ENCODE measurements at regions not wholly inside any gene's neighbourhood (a gene's known extent, or its start where the extent isn't known, plus 50 kb on each side); places are given as distances from the start of the nearest gene placed in this dataset.

- no peak for DNase-seq (ENCODE audit: low read depth)
These were observed 694.3 kb upstream of the SGCG start for GRCh38 chr13:22486490-22486889.

DNA sequence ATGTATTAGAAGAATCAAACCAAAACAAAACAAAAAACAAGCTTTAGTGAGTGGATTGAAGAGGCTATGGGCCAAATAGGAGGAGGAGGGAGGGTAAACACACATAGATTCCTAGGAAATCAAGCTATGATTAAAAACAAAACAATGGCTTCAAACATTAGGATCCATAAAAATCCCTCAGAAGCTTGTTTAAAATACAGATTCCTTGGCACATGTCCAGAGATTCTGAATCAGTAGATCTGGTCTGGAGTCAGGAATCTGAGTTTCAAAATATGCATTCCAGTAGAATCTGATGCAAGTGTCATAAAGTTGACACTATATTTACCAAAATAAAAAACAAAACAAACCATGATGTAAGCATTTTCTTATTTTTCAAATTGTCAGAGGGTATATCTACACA is 692.8 kb upstream of the SGCG start:
- DNase-seq (ENCODE audit: low read depth) = no peak

GRCh38 chr13:22489771-22490170 is 691.0 kb upstream of the SGCG start:
- no peak for DNase-seq (ENCODE audit: low read depth)

DNA sequence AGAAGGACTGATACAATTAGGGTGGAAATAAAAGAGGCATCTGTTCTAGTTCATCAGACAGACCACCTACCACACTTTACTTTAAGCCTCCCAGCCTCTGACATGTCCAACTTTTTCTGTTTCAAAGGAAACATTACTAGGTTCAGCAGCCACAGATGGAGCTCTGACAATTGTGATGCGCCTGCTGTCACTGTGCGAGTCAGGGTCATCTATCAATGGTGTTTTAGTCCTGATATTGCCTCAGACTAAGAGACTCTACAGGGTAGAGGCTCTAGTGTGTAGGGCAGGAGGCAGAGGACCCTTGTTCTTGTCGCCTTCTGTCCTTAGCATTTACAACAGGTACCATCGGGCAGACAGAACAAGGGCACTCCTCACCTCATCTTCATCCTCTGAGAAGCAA is 685.0 kb upstream of the SGCG start:
- no peak for DNase-seq (ENCODE audit: low read depth)

DNA sequence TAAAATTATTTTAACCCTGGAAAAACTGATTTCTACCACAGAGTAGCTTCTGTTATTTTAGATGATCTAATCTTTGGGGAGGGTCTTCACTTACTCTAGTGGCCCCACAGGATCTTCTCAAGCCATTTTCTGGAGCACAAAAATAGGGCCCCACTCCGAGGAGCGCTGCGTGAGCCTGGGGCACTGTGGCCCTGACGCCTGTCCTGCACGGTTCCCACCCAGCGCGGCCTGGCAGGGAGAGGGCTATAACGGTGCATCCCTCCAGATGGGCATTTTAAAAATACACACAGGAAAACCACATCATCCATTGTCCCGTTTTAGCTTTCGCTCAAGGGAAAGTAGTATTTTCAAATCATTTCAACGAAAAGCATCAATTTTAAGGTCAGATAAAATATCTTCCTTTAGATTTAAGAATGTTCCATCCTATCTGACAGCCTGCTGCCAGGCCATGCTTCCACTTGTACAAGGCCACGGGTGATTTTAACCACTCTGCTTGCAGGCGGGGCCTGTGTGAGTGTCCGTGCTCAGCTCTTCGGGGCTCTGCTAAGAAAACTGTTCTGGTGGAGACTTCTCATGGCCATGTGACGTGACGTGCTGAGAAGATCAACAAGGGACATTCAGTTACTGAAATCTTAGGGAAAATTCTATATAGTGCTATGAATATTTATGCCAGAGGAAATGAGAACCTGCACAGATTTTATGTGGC is 683.8 kb upstream of the SGCG start:
- no peak for DNase-seq (ENCODE audit: low read depth)

DNA sequence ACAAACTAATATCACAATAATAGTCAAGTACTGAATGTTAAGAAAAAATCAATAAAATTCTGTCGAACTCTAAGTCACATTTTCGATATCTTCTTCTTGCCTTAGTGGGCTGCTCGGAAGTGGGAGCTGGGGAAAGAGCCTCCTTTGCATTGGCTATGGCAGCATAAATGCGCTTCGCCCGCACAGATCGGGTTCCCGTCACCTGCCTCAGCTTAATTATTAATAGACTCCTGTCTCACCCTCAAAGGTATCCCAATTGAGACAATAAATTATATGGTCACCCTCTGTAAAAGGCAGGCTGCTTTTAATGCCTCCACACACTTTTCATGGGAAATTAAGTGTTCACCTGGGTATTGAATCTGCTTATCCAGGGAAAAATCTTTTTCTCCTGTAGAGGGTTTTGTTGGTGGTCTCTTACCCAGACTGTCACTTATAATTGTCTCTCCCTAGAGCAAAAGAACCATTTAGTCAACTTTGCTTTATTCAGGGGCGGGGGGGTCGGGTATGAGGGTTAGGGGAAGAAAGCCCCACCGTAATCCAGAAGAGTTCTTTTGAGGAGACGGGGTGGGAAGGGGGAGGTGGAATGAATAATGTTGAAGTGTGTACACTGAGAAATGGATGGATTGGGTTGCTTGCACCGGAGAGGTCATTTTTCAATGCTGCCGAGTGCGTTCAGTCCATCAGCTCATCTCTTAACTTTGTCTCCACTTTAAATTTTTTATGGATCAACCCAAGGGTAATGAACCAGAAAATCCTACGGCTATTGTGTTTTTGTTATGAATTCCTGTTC is 682.6 kb upstream of the SGCG start:
- DNase-seq (ENCODE audit: low read depth) = no peak

DNA sequence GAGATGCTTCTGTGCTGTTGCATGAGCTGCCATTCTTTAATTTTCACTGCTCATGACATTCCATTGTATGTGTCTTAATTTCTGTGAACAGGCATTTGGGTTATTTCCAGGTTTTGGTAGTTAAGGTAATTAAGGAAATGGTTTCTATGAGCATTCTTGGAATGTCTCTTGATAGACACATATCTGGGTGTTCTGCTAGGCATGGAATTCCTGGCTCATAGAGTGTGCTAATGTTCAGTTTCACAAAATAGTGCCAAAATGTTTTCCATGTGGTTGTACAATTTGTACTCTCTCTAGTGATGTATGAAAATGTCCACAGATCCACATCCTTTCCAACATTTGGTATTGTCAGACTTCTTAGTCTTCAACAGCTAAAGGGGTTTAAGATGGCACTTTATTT is 680.9 kb upstream of the SGCG start:
- DNase-seq (ENCODE audit: low read depth) = no peak

DNA sequence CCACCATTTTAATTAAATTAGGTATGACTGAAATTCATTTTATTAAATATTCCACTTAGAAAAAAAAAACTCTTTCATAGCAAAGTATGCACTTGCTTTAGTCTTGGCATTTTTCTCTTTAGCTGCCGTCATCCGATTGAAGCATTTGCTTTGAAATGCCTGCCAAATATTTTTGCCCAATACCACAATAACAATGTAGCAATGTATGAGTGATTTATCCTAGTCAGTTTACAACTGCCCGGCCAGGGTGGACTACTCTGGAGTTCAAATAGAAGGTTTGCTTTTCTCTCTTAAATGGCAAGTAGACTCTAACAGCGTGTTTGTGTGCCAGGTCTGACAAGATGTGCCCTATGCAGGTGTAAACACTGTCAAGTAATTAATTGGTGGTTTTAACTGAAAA is 675.3 kb upstream of the SGCG start:
- DNase-seq (ENCODE audit: low read depth) = no peak

- no peak for DNase-seq (ENCODE audit: low read depth)
These were observed 674.6 kb upstream of the SGCG start for GRCh38 chr13:22506096-22506691.

DNA sequence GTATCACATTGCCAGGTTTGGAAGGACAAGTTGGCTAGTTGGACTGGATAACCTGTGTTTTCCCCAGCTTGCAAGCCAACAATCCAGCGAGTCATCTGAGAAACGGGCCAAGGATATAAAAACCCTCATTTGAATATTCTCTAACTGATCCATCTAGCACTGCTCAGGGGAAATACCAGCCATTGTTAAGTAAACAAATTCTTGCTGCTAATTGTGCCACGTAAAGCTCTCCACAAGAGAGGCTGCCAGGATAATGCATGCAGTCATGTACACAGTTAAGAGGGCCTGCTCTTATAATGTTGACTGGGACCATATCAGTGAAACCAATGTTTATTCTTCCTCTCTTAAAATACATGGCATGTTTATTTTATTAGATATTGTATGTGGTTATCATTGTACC is 663.2 kb upstream of the SGCG start:
- no peak for DNase-seq (ENCODE audit: low read depth)

GRCh38 chr13:22536851-22537250 is 643.9 kb upstream of the SGCG start:
- DNase-seq (ENCODE audit: low read depth) = no peak

DNA sequence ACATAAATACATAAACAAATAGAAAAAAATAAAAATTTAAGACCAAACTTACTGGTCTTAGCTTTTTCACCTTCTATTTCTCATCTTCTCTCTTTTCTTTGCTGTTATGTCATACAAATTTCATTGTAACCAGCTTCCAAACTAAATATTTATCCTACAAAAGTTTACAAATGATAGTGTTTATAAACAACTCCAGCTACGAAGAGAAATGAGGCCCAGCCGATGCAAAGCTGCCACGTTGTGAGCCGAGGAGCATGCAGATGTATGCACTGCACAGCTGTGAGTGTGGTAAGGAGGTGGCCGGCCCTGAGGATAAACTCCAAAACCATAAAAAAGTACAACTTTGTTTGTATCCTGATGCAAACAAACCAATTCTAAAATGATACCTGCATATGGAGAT is 642.4 kb upstream of the SGCG start:
- DNase-seq (ENCODE audit: low read depth) = no peak

DNA sequence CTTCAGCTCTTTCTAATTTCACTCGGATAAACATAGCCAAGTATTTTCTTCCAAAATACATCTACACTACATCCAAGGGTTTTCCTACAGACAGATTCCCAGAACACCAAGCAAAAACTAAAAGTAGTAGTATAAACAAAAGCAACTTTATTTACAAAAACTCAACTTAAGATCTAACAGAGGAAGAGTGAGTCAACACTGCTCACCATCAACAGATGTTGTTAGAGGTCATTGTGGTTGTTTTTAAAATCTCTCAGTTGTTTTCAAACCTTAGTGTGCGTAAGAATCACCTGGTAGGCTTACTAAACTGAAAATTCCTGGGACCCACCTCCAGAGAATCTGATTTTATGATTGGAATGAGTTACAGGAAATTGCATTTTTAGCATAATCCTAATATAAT is 631.7 kb upstream of the SGCG start:
- no peak for DNase-seq (ENCODE audit: low read depth)

DNA sequence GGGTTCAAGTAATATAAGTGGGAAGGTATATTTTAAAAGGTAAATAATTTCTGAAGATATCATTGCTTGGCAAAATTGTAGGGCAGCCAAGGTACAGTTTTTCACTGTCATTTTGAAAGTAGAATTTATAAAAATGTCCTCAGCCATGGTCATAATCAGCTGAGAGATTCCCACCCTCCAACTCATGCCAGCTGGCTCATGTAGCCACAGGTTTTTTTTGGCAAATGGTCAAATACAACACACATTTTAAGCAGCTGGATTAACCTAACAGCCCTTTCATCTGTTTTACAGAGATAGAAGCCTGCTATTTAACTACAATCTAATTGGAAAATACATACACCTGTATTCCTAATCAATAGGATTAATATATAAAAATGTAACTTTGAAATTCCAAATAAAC is 619.2 kb upstream of the SGCG start:
- DNase-seq (ENCODE audit: low read depth) = no peak

DNA sequence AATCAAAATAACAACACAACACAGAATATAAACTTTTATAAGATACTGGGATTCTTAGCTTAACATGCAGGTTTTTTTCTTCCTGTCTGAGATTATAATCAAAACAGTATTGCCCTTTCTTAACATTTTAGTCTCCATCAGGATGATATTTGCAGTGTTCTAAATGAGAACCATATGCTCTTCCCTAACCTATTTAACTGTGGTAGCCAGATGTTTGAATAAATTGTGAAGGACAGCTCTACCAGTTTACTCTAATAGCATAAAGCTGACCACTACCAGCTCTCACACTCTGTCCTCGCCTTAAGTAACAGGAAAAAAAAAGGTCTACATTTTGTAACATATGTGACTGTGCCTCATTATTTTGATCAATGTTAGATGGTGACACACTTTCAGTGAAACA is 618.7 kb upstream of the SGCG start:
- no peak for DNase-seq (ENCODE audit: low read depth)

GRCh38 chr13:22563272-22563671 is 617.5 kb upstream of the SGCG start:
- DNase-seq (ENCODE audit: low read depth) = no peak

DNA sequence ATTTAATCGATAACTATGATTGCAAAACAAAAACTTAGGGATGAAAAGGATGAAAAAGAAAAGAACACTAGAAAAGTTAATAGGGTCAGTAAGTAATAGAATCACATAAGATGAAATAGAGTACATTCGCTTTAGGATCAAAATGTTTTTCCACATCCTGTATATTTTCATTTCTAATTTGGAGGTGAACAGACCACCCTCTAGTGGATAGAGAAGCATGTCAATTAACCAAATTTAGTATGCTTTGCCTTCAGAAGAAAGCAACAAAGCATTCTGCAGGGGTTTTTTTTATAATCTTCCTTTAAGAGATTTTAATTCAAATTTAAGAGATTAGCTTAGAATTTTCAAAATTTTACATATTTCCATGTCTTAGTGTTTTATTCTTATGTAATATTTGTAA is 611.0 kb upstream of the SGCG start:
- DNase-seq (ENCODE audit: low read depth) = no peak

DNA sequence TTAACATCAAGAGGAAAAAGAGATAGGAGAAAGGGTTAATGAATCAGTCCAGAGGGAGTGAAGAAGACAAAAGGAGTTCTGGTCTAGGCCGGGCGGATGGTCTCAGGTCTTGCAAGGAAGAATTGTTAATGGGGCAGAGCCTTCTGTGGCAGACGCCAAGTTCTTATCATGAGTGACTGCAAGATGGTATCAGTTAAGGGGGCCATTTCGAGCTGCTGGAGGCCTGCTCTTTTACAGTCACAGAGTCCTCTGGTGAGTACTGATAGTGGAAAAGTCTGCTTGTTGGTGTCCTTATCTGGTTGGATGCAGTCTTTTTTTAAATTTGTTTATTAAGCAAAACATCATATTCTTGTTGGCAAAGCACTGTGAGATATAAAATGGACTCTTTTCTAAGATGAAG is 590.9 kb upstream of the SGCG start:
- no peak for DNase-seq (ENCODE audit: low read depth)

GRCh38 chr13:22592515-22592914 is 588.3 kb upstream of the SGCG start:
- DNase-seq (ENCODE audit: low read depth) = no peak

GRCh38 chr13:22594041-22594440 is 586.7 kb upstream of the SGCG start:
- no peak for DNase-seq (ENCODE audit: low read depth)

- no peak for DNase-seq (ENCODE audit: low read depth)
These were observed 584.5 kb upstream of the SGCG start for GRCh38 chr13:22596171-22596863.

GRCh38 chr13:22599156-22599555 is 581.6 kb upstream of the SGCG start:
- no peak for DNase-seq (ENCODE audit: low read depth)
